CD4-positive, CD25-positive, alpha-beta regulatory T cell (primary cell): ENCODE measurements at regions not wholly inside any gene's neighbourhood (a gene's known extent, or its start where the extent isn't known, plus 50 kb on each side); places are given as distances from the start of the nearest gene placed in this dataset.
A peak's percentile ranks its signal among the peaks of the same experiment; 100 is the strongest.

ENCODE experiments used
- ATAC-seq, 2 donors: fragments of 150-1000 bp; cut with Tn5 transposase; one replicate each; pipeline ENCODE4 v1.10.0; 2021; ENCODE audit warnings: low read depth in 2 of 2, moderate number of reproducible peaks in 2 of 2, moderate library complexity in 1 of 2
- DNase-seq, 3 donors: peaks; one replicate each; pipeline versions ENCODE4 v3.0.0 to v3.0.0-alpha.2; 2012 to 2022; ENCODE audit warnings: mixed read lengths in 1 of 3
- H3K27ac ChIP-seq: one replicate; pipeline ENCODE4 v1.7.0; 2013; ENCODE audit warnings: mild to moderate bottlenecking, low read length; ENCODE audit not compliant: insufficient read depth, poor library complexity, severe bottlenecking
- H3K27me3 ChIP-seq: one replicate; pipeline ENCODE4 v1.7.0; 2013; ENCODE audit warnings: low read length; ENCODE audit not compliant: control insufficient read depth, insufficient read depth
- H3K36me3 ChIP-seq: one replicate; pipeline ENCODE4 v1.7.0; 2013; ENCODE audit warnings: mild to moderate bottlenecking, low read length, moderate library complexity; ENCODE audit not compliant: control insufficient read depth, insufficient read depth
- H3K4me1 ChIP-seq: 2 replicates; pipeline ENCODE4 v1.7.0; 2013; ENCODE audit warnings: mild to moderate bottlenecking, low read length; ENCODE audit not compliant: insufficient read depth, control insufficient read depth, poor library complexity, severe bottlenecking
- H3K4me3 ChIP-seq: one replicate; pipeline ENCODE4 v1.7.0; 2013; ENCODE audit warnings: low read depth, mild to moderate bottlenecking, low read length, moderate library complexity
- H3K9me3 ChIP-seq, 2 experiments: 1 replicate in 1 of 2; 2 replicates in 1 of 2; pipeline ENCODE4 v1.7.0; 2013; ENCODE audit warnings: low read length in 2 of 2, mild to moderate bottlenecking in 1 of 2, moderate library complexity in 1 of 2; ENCODE audit not compliant: control insufficient read depth in 2 of 2
- H3K27ac Mint-ChIP-seq, 3 donors: one replicate each; pipeline ENCODE4 v1.8.0; 2020 to 2022; ENCODE audit warnings: mild to moderate bottlenecking in 3 of 3, mixed read lengths in 3 of 3, moderate library complexity in 2 of 3
- H3K27me3 Mint-ChIP-seq: one replicate; pipeline ENCODE4 v1.8.0; 2022; ENCODE audit warnings: mild to moderate bottlenecking, mixed read lengths
- H3K36me3 Mint-ChIP-seq: one replicate; pipeline ENCODE4 v1.8.0; 2020; ENCODE audit warnings: mixed read lengths
- H3K4me1 Mint-ChIP-seq, 4 donors: one replicate each; pipeline ENCODE4 v1.8.0; 2020 to 2022; ENCODE audit warnings: mixed read lengths in 4 of 4, mild to moderate bottlenecking in 1 of 4
- H3K4me3 Mint-ChIP-seq, 4 donors: one replicate each; pipeline ENCODE4 v1.8.0; 2020 to 2022; ENCODE audit warnings: mild to moderate bottlenecking in 4 of 4, mixed read lengths in 4 of 4, moderate library complexity in 3 of 4
- H3K9me3 Mint-ChIP-seq, 7 donors: one replicate each; pipeline ENCODE4 v1.8.0; 2020 to 2022; ENCODE audit warnings: mixed read lengths in 7 of 7, mild to moderate bottlenecking in 3 of 7, moderate library complexity in 2 of 7

DNA sequence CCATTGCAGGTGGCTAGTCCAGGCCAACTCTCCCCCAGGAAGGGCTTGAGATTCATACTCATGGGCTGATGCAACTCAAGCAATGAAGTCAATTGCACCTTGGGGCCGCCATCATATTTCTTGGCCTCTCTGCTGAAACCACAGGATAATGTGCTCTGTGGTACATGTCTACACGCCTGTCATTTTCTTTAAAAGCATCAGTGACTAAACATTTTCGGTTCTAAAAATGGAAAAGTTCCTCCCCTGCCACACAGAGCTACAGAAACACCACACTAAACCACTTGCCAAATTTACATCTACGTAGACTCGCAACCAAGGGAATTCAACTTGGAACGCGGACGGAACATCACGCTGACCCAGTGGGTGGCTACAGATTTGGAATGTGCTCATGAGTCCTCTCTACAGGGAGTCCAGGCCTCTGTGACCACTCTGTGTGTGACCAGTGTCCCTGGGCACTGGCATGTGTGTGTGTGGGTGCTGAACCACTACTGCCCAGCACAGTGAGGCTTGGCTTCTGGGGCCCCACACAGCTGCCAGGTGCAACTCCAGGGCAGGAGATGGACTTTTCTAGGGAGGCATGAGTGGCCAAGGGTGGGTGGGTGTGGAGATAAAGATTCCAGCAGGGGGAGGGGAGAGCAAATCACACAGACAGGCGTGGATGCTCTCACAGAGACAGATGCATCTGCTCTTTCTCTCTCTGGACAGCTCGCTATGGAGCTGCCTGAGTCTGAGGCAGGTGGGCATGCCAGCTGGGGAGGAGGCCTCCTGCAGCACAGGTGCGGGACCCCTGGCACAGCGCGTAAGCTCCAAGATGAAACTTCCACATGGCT lies 261.9 kb downstream of the CTTN start:
- no peak overlapping the region for H3K27ac Mint-ChIP-seq
- no peaks in the 10 kb centered on the region for H3K36me3 ChIP-seq
- no peaks in the 10 kb centered on the region for H3K9me3 ChIP-seq
- H3K27me3 Mint-ChIP-seq: peaks cover 32% of the 10 kb centered on the region
- H3K27ac ChIP-seq: no peak overlapping the region
- H3K27me3 ChIP-seq: no peaks in the 10 kb centered on the region
- no peak overlapping the region for H3K4me3 Mint-ChIP-seq
- H3K9me3 Mint-ChIP-seq: peaks cover 0 to 2% (median 0%) of the 10 kb centered on the region in 7 donors
- ATAC-seq (no peak), DNase-seq (no peak)
- H3K4me3 ChIP-seq: no peak overlapping the region
- H3K4me1 Mint-ChIP-seq: no peaks in the 10 kb centered on the region
- H3K4me1 ChIP-seq: no peaks in the 10 kb centered on the region
- H3K36me3 Mint-ChIP-seq: no peaks in the 10 kb centered on the region

DNA sequence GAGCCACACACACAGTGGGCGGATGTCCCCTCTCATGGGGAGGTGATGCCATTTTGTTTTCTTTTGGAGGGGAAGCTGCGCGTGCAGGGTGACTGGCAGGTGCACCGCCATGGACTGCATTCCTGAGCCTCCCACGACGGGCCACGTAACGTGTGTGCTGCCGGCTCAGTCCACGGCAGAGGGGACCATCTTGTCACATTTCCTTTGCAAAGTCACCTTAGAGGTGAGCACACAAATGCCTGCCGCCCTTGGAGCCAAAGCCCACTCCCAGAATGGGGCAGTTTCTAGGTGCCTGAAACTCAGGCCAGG lies 262.5 kb downstream of the CTTN start:
- no peaks in the 10 kb centered on the region for H3K36me3 Mint-ChIP-seq
- DNase-seq (no peak), ATAC-seq (no peak)
- Histone ChIP-seq H3K4me3 (no peak overlapping the region), H3K4me1 (no peaks in the 10 kb centered on the region), H3K36me3 (no peaks in the 10 kb centered on the region), H3K27me3 (no peaks in the 10 kb centered on the region), H3K9me3 (no peaks in the 10 kb centered on the region), H3K27ac (no peak overlapping the region)
- H3K4me1 Mint-ChIP-seq: no peaks in the 10 kb centered on the region
- H3K9me3 Mint-ChIP-seq: peaks cover 0 to 2% (median 0%) of the 10 kb centered on the region in 7 donors
- no peak overlapping the region for H3K4me3 Mint-ChIP-seq
- no peak overlapping the region for H3K27ac Mint-ChIP-seq
- peaks cover 32% of the 10 kb centered on the region for H3K27me3 Mint-ChIP-seq

DNA sequence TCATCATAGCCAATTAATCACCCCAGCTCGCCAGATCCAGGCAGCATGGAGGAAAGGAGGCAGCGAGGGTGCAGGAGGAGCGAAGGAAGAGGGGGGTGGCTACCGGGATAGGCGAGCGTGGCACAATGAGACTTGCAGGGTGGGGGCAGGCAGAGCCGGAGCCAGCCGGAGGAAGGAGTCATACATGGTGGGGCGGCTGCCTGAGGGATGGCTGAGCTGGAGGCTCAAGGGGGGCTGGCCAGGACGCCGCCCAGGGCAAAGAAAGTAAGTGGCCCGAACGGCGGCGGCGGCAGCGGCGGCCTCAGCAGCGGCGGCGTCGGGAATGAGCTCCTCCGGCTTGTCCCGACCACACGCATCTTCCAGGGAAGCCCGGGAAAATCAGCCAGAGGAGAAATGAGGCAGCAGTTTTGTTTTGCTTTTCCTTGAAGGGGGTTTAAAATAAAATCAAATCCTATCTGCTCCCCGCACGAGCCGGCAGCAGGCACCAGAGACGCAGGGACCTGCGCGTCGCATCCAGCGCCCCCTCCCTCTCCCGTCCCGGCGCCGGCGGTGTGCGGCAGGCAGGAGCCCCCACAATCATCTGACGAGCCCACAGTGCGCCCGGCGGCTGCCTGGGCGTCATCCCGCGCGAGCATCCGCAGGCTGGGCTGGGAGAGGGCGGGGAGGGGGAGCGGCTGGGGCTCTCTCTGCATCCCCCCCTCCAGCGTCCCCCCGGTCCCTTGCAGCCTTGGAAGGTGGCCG lies 263.6 kb downstream of the CTTN start:
- Histone ChIP-seq H3K9me3 (no peaks in the 10 kb centered on the region), H3K4me3 (no peak overlapping the region), H3K36me3 (no peaks in the 10 kb centered on the region), H3K27me3 (no peaks in the 10 kb centered on the region), H3K27ac (no peak overlapping the region), H3K4me1 (no peaks in the 10 kb centered on the region)
- Mint-ChIP-seq H3K36me3 (no peaks in the 10 kb centered on the region), H3K4me3 (peak overlapping the region in 1 of 4 donors; percentile 2), H3K4me1 (no peaks in the 10 kb centered on the region), H3K27me3 (peaks cover 33% of the 10 kb centered on the region), H3K27ac (no peak overlapping the region), H3K9me3 (peaks cover 0 to 2% (median 0%) of the 10 kb centered on the region in 7 donors)
- DNase-seq: no peak
- ATAC-seq: no peak

DNA sequence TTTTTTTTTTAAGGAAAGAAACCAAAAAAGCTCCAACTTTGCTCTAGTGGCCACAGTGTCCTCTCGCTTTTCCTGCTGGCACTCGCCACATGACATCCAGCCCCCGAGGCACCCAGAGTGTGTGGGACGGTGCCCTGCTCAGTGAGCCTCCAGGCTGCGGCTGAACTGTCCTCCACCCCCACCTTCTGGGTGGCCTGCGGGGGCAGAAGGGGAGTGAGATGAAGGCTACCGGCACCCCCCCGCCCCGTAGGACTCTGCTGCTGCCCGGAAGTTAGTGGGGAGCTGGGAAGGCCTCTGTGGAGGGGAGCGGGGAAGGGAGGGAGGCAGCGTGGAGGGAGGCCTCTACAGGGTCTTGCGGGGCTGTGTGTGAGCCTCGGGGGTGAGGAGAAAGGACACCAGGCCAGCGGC lies 264.4 kb downstream of the CTTN start:
- no peaks in the 10 kb centered on the region for H3K9me3 ChIP-seq
- H3K4me3 Mint-ChIP-seq: no peak overlapping the region
- H3K4me1 Mint-ChIP-seq: no peaks in the 10 kb centered on the region
- DNase-seq (no peak), ATAC-seq (no peak)
- H3K9me3 Mint-ChIP-seq: peaks cover 0 to 2% (median 0%) of the 10 kb centered on the region in 7 donors
- no peak overlapping the region for H3K27ac ChIP-seq
- H3K27me3 ChIP-seq: no peaks in the 10 kb centered on the region
- no peaks in the 10 kb centered on the region for H3K4me1 ChIP-seq
- H3K4me3 ChIP-seq: no peak overlapping the region
- peaks cover 32% of the 10 kb centered on the region for H3K27me3 Mint-ChIP-seq
- H3K36me3 ChIP-seq: no peaks in the 10 kb centered on the region
- H3K36me3 Mint-ChIP-seq: no peaks in the 10 kb centered on the region
- no peak overlapping the region for H3K27ac Mint-ChIP-seq

DNA sequence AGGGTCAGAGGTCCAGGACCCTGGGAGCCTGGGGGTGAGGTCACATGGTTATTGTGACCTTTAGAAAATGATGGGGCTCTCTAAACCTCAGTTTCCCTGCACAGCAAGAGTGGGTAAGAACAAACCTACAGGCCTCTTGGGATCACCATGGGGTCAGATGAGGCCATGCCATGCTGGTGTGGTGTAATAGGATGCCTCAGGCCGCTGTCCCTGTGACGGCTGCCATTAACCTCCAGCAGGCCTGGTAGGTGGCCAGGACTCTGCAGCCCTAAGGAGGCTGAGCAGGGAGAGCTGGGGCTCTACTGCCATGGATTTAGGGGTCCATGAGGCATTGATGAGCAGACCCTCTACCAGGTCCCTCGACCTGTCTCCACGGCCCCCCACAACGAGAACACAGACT lies 265.5 kb downstream of the CTTN start:
- Mint-ChIP-seq H3K9me3 (peaks cover 0 to 2% (median 0%) of the 10 kb centered on the region in 7 donors), H3K36me3 (no peaks in the 10 kb centered on the region), H3K4me3 (no peak overlapping the region), H3K4me1 (no peaks in the 10 kb centered on the region), H3K27ac (no peak overlapping the region), H3K27me3 (peaks cover 31% of the 10 kb centered on the region)
- Histone ChIP-seq H3K27ac (no peak overlapping the region), H3K4me3 (no peak overlapping the region), H3K4me1 (no peaks in the 10 kb centered on the region), H3K9me3 (no peaks in the 10 kb centered on the region), H3K36me3 (no peaks in the 10 kb centered on the region), H3K27me3 (no peaks in the 10 kb centered on the region)
- ATAC-seq: no peak
- DNase-seq: no peak

DNA sequence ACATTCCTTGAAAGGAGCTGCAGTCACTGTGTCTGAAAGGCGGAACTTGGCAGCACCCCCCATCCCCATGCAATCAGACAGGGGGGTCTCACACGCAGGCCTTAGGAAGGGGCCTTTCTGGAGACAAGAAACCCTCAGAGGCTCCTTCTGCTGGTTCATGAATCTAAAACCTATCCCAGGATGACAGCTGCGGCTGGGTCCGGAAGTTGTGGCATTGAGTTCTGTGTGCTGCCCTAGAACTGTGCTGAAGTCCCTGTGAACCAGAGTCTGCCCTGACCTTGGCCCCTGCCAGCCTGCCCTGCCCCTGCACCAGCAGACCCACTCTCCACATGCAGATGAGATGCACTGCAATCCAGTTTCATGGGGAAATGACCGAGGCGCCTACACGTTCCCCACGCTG lies 268.0 kb downstream of the CTTN start:
- Histone ChIP-seq H3K36me3 (no peaks in the 10 kb centered on the region), H3K4me1 (no peaks in the 10 kb centered on the region), H3K27ac (no peak overlapping the region), H3K27me3 (no peaks in the 10 kb centered on the region), H3K9me3 (no peaks in the 10 kb centered on the region), H3K4me3 (no peak overlapping the region)
- no peak overlapping the region for H3K27ac Mint-ChIP-seq
- DNase-seq: no peak
- no peaks in the 10 kb centered on the region for H3K4me1 Mint-ChIP-seq
- H3K36me3 Mint-ChIP-seq: no peaks in the 10 kb centered on the region
- no peak overlapping the region for H3K4me3 Mint-ChIP-seq
- peaks cover 0 to 2% (median 0%) of the 10 kb centered on the region in 7 donors for H3K9me3 Mint-ChIP-seq
- peaks cover 17% of the 10 kb centered on the region for H3K27me3 Mint-ChIP-seq
- no peak for ATAC-seq

DNA sequence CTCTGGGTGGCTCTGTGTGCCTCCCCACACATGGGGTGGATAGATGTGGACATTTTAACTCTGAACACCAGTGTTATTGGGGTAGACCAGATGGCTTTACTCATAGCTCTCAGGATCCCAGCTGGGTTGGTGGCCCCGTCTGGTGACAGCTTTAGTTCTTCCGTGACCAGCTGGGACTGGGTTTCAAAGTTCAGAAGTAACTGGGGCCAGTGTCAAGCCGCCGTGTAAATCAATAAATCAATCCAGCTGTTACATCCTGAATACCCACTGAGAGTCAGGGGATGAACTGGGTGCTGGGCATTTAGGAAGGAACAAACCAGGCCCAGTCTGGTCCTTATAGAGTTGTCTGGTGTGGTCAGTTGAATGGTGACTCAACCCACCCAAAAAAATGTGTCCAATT lies 269.4 kb downstream of the CTTN start:
- DNase-seq (no peak), ATAC-seq (no peak)
- Mint-ChIP-seq H3K27ac (no peak overlapping the region), H3K9me3 (peaks cover 0 to 2% (median 0%) of the 10 kb centered on the region in 7 donors), H3K27me3 (peaks cover 12% of the 10 kb centered on the region), H3K4me3 (no peak overlapping the region), H3K4me1 (no peaks in the 10 kb centered on the region), H3K36me3 (no peaks in the 10 kb centered on the region)
- no peaks in the 10 kb centered on the region for H3K9me3 ChIP-seq
- no peak overlapping the region for H3K27ac ChIP-seq
- H3K4me1 ChIP-seq: no peaks in the 10 kb centered on the region
- H3K36me3 ChIP-seq: no peaks in the 10 kb centered on the region
- H3K4me3 ChIP-seq: no peak overlapping the region
- H3K27me3 ChIP-seq: no peaks in the 10 kb centered on the region
